ENCODE measurements at regions not wholly inside any gene's neighbourhood (a gene's known extent, or its start where the extent isn't known, plus 50 kb on each side); places are given as distances from the start of the nearest gene placed in this dataset.

GRCh38 chr9:102106439-102106838, 368.0 kb upstream of the GRIN3A start:
- no peak for TF ChIP-seq CTCF (IDR thresholded peaks at IDR 0.05)
- TF ChIP-seq POLR2AphosphoS5 (IDR thresholded peaks at IDR 0.05) = no peak

Measured in upper lobe of left lung (tissue), 4 donors.